ENCODE measurements at regions not wholly inside any gene's neighbourhood (a gene's known extent, or its start where the extent isn't known, plus 50 kb on each side); places are given as distances from the start of the nearest gene placed in this dataset.

GRCh38 chr10:128431083-128431482 lies 304.9 kb upstream of the MKI67 start:
- DNase-seq: no peak

GRCh38 chr10:128431506-128431905 lies 305.3 kb upstream of the MKI67 start:
- no peak for DNase-seq

DNA sequence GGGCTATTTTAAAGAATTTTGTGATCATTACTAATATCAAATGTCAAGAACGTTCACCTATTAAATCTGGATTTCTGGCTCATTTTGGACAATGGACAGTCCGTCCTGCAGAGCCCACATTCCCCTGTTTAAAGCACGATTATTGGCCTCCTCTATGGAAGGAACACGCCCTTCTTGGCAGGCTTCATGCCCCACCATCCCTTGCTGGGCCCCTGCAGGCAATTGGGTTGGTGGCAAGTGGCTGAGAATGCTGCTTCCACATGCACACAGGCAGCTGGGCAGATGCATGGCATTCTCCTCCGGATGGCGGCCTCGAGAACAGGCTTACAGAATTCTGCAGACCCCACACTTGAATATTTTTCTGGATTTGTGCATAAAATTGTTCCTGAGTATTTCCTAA lies 305.8 kb upstream of the MKI67 start:
- no peak for DNase-seq

GRCh38 chr10:128432423-128432822 lies 306.2 kb upstream of the MKI67 start:
- no peak for DNase-seq

DNA sequence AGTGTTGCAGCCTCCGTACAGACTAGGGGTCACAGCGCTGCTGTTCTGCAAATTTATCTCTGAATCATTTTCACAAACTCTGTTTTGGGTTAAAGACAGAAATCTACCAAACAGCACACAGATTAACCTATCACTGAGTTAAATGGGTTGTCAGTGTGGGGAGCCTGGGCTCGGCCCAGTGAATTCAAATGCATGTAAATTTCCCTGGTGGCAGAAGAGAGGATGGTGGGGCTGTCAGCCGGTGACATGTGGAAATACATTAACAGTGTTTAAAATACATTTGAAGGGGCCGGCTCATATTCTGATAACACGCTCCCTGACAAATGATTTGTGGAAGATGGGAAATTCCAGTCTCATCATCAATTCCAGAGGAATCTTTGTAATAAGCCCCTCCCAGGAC lies 309.6 kb upstream of the MKI67 start:
- no peak for DNase-seq

DNA sequence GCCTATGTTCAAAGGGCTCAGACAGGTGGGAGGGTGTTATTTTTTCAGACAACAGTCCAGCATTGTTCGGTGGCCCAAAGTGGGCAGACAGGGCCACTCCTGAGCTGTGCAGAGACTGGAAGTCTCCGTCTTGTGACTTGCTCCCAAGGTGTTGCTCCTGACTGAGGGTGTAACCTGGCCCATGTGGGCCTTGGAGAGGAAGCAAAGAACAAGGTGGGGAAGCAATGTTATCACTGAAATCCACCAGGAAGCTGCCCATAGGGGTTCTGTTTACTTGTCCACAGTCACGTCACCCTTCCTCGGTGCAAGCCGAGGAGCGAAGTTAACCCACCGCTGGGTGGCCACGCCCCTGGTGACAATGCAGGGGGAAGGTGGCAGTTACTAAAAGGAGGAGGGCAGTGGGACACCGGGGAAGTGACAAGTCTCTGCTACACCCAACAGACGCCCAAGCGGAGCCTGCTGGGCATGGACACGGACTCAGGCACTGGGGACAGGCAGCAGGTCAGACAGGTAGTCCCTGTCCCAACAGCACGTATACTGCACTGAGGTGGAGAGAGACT lies 311.6 kb upstream of the MKI67 start:
- no peak for DNase-seq

DNA sequence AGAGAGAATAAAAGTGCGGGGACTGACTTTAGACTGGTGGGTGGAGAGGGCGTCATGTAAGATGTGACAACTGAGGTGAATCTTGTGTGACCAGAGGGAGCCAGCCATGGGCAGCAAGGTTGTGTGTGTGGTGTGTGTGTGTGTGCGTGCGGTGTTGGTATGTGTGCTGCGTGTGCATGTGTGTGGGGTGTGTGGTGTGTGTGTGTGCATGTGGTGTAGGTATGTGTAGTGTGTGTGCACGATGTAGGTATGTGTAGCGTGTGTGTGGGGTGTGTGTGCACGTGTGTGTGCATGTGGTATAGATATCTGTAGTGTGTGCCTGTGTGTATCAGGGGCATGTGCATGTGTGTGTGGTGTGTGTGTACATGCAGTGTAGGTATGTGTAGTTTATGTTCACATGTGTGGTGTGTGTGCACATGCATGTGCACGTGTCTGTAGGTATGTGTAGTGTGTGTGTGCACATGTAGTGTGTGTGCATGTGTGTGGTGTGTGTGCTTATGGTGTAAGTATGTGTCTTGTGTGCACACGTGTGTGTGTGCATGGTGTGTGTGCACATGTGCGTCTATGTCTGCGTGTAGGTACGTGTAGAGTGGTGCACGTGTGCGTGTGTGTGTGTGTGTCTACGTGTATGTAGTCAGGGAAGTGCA lies 312.3 kb upstream of the MKI67 start:
- DNase-seq: no peak

GRCh38 chr10:128440513-128441160 lies 314.4 kb upstream of the MKI67 start:
- no peak for DNase-seq

DNA sequence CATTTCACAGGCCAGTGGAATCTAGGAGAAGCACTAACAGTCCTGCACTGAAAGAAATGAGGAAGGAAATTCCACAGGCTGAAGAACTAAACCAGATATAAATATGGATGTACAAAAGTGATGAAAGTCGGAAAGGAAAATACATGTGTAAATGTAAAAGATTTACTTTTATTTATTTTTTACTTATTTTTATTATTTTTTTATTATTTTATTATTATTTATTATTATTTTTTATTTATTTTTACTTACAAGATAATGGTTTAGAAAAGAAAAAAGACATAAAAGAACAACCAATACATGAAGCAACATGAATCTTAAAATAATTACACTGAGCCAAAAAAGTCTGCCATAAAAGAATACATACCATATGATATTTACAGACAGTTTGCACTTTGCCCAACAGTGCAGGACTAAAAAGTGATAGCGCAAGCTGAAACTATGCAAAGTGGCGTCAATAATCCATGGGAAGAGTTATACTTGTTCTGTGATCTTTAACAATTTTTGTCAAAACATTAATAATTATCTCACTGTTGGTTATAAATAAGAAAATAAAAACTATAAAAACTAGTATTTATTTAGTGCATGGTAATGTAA lies 317.8 kb upstream of the MKI67 start:
- no peak for DNase-seq

GRCh38 chr10:128448796-128449195 lies 322.6 kb upstream of the MKI67 start:
- no peak for DNase-seq

DNA sequence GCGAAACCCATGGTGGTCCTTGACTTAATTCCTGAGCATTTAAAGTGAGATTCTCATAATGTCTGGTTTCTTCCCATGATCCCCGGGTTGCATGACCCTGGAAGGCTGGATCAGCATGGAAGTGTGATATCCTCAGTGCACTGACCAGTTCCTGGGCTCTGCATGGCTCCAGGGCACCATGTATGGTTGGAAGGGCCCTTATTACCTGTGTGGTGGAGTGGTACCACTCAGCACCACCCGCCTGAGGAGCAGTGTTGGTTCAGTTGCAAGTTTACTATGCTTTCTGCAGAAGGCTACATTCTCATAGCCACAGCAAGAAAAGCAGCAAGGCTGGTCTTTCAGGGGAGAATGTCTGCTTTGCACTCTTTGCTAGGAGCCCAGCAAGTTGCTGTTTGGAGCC lies 325.7 kb upstream of the MKI67 start:
- DNase-seq: no peak

DNA sequence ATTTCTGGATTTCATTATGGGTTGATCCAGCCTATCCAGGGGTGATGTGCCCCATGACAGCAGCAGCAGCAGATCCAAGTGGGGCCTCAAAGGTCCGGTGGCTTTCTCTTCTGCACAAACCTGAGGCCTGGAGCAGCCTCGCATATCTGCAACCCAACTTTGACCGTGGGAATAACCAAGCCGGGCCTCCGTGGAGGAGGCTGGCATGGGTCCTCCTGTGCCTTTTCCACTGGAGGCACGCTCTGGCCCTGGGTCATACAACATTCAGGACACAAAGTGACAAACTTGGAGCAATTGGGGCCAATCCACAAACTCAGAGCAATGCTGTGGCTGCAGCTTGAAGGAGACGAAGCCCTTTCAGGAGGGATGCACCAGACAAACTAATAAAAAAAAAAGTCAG lies 330.0 kb upstream of the MKI67 start:
- DNase-seq: no peak

DNA sequence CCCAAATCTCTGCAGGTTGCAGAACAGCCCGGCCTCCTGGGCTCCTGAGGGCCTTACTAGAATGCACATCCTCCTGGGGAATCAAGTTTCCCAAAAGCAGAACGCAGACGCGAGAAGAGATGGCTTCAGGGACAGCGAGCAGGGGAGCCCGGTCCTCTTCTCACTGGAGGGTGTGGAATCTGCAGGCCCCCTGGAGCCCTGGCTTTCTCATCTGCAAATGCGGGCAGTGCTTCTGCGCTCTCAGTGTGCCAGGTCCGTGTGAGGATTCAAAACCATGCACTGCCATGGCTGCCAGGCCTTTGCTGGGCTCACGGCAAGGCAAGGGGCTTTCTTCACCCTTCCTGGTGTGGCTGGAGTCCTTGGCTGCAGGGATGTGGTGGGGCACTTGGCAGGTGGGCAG lies 330.9 kb upstream of the MKI67 start:
- no peak for DNase-seq

- no peak for DNase-seq
These were observed 335.8 kb upstream of the MKI67 start for GRCh38 chr10:128461991-128462390.

GRCh38 chr10:128462844-128463243 lies 336.6 kb upstream of the MKI67 start:
- DNase-seq: no peak

DNA sequence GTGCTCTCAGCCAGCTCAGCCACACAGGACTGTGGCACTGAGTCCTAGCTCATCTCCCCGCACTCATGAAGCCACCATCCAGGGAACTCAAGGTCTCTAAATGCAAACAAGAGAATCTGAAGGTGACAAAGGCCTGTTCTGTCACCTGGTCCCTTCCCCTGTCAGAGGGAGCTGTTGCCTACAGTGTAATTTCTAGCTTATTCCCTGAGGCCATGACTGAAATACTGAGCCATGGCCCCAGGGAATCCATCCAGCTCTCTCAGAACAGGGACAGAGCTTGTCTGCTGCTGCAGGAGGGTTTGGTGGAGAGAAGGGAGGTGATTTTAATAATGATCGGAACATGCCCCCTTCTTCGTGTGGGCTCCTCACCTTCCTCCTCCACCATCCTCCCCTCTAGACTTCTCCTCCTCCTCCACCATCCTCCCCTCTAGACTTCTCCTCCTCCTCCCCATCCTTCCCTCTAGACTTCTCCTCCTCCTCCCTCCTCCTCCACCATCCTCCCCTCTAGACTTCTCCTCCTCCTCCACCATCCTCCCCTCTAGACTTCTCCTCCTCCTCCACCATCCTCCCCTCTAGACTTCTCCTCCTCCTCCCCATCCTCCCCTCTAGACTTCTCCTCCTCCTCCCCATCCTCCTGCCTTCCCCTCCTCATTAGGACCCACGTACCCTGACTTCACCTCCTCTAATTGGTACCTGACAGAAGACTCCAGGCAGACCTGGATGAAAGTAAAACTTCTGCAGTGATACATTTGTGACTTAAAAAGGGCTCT lies 338.0 kb upstream of the MKI67 start:
- DNase-seq: no peak

DNA sequence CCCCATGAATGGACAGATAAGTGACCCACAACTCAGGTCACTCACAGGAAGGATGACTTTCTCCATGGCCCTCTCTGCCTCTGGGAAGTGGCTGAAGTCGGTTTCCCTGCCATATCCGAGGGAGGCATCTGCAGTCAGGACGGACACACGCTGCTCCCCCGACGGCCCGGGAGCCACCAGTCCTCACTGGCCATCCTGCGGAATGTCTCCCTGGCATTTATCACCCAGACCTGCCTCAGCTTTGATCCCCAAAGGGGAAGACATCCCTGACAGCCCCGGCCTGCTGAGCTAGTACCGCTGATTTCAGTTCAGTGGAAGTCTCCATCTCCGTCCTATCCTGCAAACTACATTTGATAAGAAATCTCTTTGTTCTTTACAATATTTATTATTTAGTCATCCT lies 339.5 kb upstream of the MKI67 start:
- DNase-seq: no peak

GRCh38 chr10:128466831-128467371 lies 340.7 kb upstream of the MKI67 start:
- DNase-seq: no peak

- no peak for DNase-seq
These were observed 342.2 kb upstream of the MKI67 start for GRCh38 chr10:128468462-128468861.

- no peak for DNase-seq
These were observed 343.3 kb upstream of the MKI67 start for GRCh38 chr10:128469515-128469914.

DNA sequence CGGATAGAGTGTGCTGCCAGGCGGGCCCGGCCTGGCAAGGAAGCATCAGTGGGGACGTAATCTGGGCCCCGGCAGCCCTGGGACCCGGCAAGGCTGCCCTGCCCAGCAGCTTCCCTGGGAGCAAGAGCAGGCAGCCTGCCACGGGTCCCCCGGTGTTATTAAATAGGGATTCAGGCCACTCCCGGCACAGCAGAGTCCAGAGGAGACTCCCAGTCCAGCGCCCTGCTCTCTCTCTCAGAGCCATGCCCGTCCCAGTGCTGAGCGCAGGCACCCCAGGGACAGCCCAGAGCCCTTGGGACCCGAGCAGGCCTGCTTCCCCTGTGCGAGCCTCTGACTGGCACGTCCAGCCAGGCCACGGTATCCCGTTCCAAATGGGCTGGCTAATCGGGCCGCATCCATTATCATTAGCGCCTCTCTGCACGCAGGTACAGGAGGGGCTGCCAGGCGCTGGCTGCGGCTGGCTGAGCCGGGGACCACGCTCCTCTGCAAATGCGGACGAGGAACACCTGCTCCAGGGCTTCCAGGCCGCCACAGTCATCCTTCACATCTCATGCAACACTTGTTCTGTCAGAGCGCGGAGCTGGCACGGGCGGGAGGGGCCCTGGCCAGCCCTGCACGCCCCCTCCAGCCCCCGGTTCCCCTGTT lies 344.2 kb upstream of the MKI67 start:
- no peak for DNase-seq

DNA sequence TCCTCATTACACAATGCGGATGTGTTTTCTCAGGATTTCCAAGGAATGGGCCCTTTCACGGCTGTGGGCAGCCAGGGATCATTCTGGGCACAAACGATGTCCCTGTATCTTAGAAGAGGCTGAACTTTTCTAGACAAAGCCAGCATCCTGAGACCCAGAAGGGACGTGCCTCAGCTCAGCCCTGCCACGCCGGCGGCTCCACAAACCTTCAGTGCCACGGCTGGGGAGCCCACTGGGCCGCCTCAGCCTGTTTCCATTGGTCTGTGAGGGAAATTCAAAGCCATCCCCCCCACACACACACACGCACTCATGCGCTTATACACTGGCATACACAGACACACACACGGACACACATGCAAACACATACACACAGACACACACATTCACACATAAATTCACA lies 344.9 kb upstream of the MKI67 start:
- no peak for DNase-seq

DNA sequence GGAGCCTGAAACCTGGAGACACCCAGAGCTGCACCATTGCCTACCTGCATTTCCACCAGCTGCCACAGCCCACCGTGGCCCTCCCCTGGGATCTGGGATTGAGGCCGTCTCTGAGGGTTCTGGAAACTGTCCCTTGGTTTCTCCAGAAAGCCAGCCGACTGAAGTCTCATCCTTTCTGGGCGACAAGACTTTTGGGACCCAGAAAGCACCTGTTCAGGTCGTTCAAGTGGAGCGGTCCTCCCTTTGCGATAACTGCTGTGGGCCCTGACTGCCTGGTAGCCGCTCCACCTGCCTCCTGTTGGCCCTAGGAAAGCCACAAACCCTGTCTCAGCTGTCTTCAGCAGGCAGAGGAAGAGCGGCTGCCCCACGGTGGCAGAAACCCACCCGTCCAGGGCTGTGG lies 346.0 kb upstream of the MKI67 start:
- no peak for DNase-seq
